GM12874 (cell line): ENCODE measurements at regions not wholly inside any gene's neighbourhood (a gene's known extent, or its start where the extent isn't known, plus 50 kb on each side); places are given as distances from the start of the nearest gene placed in this dataset.
A peak's percentile ranks its signal among the peaks of the same experiment; 100 is the strongest.

Experiments
- CTCF ChIP-seq: IDR thresholded peaks from 2 replicates; pipeline ENCODE4 v1.5.1; 2011; ENCODE audit warnings: low read depth, mild to moderate bottlenecking, control low read depth, low read length, moderate library complexity; ENCODE audit not compliant: insufficient read depth

- TF ChIP-seq CTCF = peak; percentile 58
These were observed 177.6 kb upstream of the SMARCA2 start for GRCh38 chr9:1837453-1838084.

GRCh38 chr9:1839909-1840308 lies 175.2 kb upstream of the SMARCA2 start:
- no peak for TF ChIP-seq CTCF

- TF ChIP-seq CTCF = no peak
These were observed 169.7 kb upstream of the SMARCA2 start for GRCh38 chr9:1845425-1845824.

GRCh38 chr9:1855726-1856125 lies 159.4 kb upstream of the SMARCA2 start:
- no peak for TF ChIP-seq CTCF

GRCh38 chr9:1857808-1858207 lies 157.3 kb upstream of the SMARCA2 start:
- TF ChIP-seq CTCF = no peak

GRCh38 chr9:1869843-1870242 lies 145.3 kb upstream of the SMARCA2 start:
- TF ChIP-seq CTCF = peak; percentile 70; the same call in 1 of the 2 replicates

GRCh38 chr9:1870915-1871314 lies 144.2 kb upstream of the SMARCA2 start:
- no peak for TF ChIP-seq CTCF
